Activated naive CD4-positive, alpha-beta T cell treated with anti-CD3 and anti-CD28 coated beads for 36 hours (primary cell): ENCODE measurements at regions not wholly inside any gene's neighbourhood (a gene's known extent, or its start where the extent isn't known, plus 50 kb on each side); places are given as distances from the start of the nearest gene placed in this dataset.

Experiments used
- CTCF ChIA-PET: fragments of 350-600 bp; sonication (Branson Sonifier 250); formaldehyde crosslinking; loops from one replicate; lab custom pipeline; 2021; ENCODE audit warnings: antibody characterized with exemption; lab: Charles Lee
- DNase-seq: peaks from one replicate; pipeline ENCODE4 v3.0.0-alpha.2; 2020
- H3K27ac Mint-ChIP-seq: one replicate; pipeline ENCODE4 v1.8.0; 2021; ENCODE audit warnings: mild to moderate bottlenecking, mixed read lengths
- H3K27me3 Mint-ChIP-seq: one replicate; pipeline ENCODE4 v1.8.0; 2021; ENCODE audit warnings: low read depth, mixed read lengths
- H3K36me3 Mint-ChIP-seq: one replicate; pipeline ENCODE4 v1.8.0; 2021; ENCODE audit warnings: low read depth, mixed read lengths
- H3K4me1 Mint-ChIP-seq: one replicate; pipeline ENCODE4 v1.8.0; 2021; ENCODE audit warnings: low read depth, mixed read lengths
- H3K4me3 Mint-ChIP-seq: one replicate; pipeline ENCODE4 v1.8.0; 2021; ENCODE audit warnings: mild to moderate bottlenecking, moderate library complexity, mixed read lengths
- H3K9me3 Mint-ChIP-seq: one replicate; pipeline ENCODE4 v1.8.0; 2021; ENCODE audit warnings: mixed read lengths
- intact Hi-C: fragments of 100-400 bp; cut with micrococcal nuclease; formaldehyde crosslinking; loops from one replicate; pipeline ENCODE4 v1.15.1; 2023

GRCh38 chr15:29473621-29474105 is 204.0 kb upstream of the NSMCE3 start:
- Mint-ChIP-seq H3K4me3 (no peak overlapping the region), H3K4me1 (no peaks in the 10 kb centered on the region), H3K27ac (no peak overlapping the region), H3K27me3 (peaks cover 4% of the 10 kb centered on the region), H3K9me3 (no peaks in the 10 kb centered on the region), H3K36me3 (no peaks in the 10 kb centered on the region)
- intact Hi-C loops, result no loop called here
- DNase-seq, result no peak
- CTCF ChIA-PET, result no interaction called here

GRCh38 chr15:29472901-29473445 is 203.4 kb upstream of the NSMCE3 start:
- no peak overlapping the region for H3K4me3 Mint-ChIP-seq
- H3K4me1 Mint-ChIP-seq, result no peaks in the 10 kb centered on the region
- CTCF ChIA-PET, result no interaction called here
- H3K27ac Mint-ChIP-seq, result no peak overlapping the region
- no peak for DNase-seq
- no peaks in the 10 kb centered on the region for H3K9me3 Mint-ChIP-seq
- H3K36me3 Mint-ChIP-seq, result no peaks in the 10 kb centered on the region
- intact Hi-C loops, result no loop called here
- H3K27me3 Mint-ChIP-seq, result peaks cover 4% of the 10 kb centered on the region

- Mint-ChIP-seq H3K4me3 (no peak overlapping the region), H3K36me3 (no peaks in the 10 kb centered on the region), H3K27me3 (peaks cover 4% of the 10 kb centered on the region), H3K4me1 (no peaks in the 10 kb centered on the region), H3K9me3 (no peaks in the 10 kb centered on the region), H3K27ac (no peak overlapping the region)
- CTCF ChIA-PET, result interaction anchor here (0.6 kb wide), 1 partner anchor 179 kb away, joined by 3 read pairs; no protein-coding TSS in a partner anchor
- DNase-seq, result no peak
- intact Hi-C loops, result no loop called here
These were observed 202.1 kb upstream of the NSMCE3 start for GRCh38 chr15:29471757-29472156.

GRCh38 chr15:29471306-29471705 is 201.7 kb upstream of the NSMCE3 start:
- Mint-ChIP-seq H3K4me3 (no peak overlapping the region), H3K36me3 (no peaks in the 10 kb centered on the region), H3K4me1 (no peaks in the 10 kb centered on the region), H3K27me3 (peaks cover 4% of the 10 kb centered on the region), H3K9me3 (no peaks in the 10 kb centered on the region), H3K27ac (no peak overlapping the region)
- intact Hi-C loops, result no loop called here
- CTCF ChIA-PET, result no interaction called here
- no peak for DNase-seq

GRCh38 chr15:29470794-29471193 is 201.2 kb upstream of the NSMCE3 start:
- peaks cover 7% of the 10 kb centered on the region for H3K27me3 Mint-ChIP-seq
- intact Hi-C loops, result no loop called here
- CTCF ChIA-PET, result no interaction called here

GRCh38 chr15:29470311-29470710 is 200.7 kb upstream of the NSMCE3 start:
- intact Hi-C loops, result no loop called here
- Mint-ChIP-seq H3K4me1 (no peaks in the 10 kb centered on the region), H3K27me3 (peaks cover 8% of the 10 kb centered on the region), H3K27ac (no peak overlapping the region), H3K36me3 (no peaks in the 10 kb centered on the region), H3K9me3 (no peaks in the 10 kb centered on the region), H3K4me3 (no peak overlapping the region)
- DNase-seq, result no peak
- CTCF ChIA-PET, result no interaction called here

More at GRCh38 chr15:29470794-29471193, 201.2 kb upstream of the NSMCE3 start:
- no peaks in the 10 kb centered on the region for H3K36me3 Mint-ChIP-seq
- no peak overlapping the region for H3K27ac Mint-ChIP-seq
- DNase-seq, result no peak
- no peak overlapping the region for H3K4me3 Mint-ChIP-seq
- no peaks in the 10 kb centered on the region for H3K4me1 Mint-ChIP-seq
- no peaks in the 10 kb centered on the region for H3K9me3 Mint-ChIP-seq

GRCh38 chr15:29468899-29469298 is 199.3 kb upstream of the NSMCE3 start:
- intact Hi-C loops, result no loop called here
- peaks cover 4% of the 10 kb centered on the region for H3K27me3 Mint-ChIP-seq
- H3K36me3 Mint-ChIP-seq, result no peaks in the 10 kb centered on the region
- H3K9me3 Mint-ChIP-seq, result no peaks in the 10 kb centered on the region
- H3K4me1 Mint-ChIP-seq, result no peaks in the 10 kb centered on the region
- no peak overlapping the region for H3K27ac Mint-ChIP-seq
- CTCF ChIA-PET, result no interaction called here
- H3K4me3 Mint-ChIP-seq, result no peak overlapping the region
- no peak for DNase-seq

- CTCF ChIA-PET, result no interaction called here
These were observed 197.5 kb upstream of the NSMCE3 start for GRCh38 chr15:29467091-29467490.

GRCh38 chr15:29466292-29466691 is 196.7 kb upstream of the NSMCE3 start:
- Mint-ChIP-seq H3K4me1 (no peaks in the 10 kb centered on the region), H3K4me3 (no peak overlapping the region), H3K9me3 (no peaks in the 10 kb centered on the region), H3K27ac (no peak overlapping the region), H3K27me3 (peaks cover 4% of the 10 kb centered on the region), H3K36me3 (no peaks in the 10 kb centered on the region)
- CTCF ChIA-PET, result no interaction called here
- no peak for DNase-seq
- intact Hi-C loops, result no loop called here

More at GRCh38 chr15:29467091-29467490, 197.5 kb upstream of the NSMCE3 start:
- H3K27ac Mint-ChIP-seq, result no peak overlapping the region
- H3K9me3 Mint-ChIP-seq, result no peaks in the 10 kb centered on the region
- intact Hi-C loops, result no loop called here
- DNase-seq, result no peak
- no peaks in the 10 kb centered on the region for H3K36me3 Mint-ChIP-seq
- H3K4me3 Mint-ChIP-seq, result no peak overlapping the region
- peaks cover 4% of the 10 kb centered on the region for H3K27me3 Mint-ChIP-seq
- H3K4me1 Mint-ChIP-seq, result no peaks in the 10 kb centered on the region

- H3K27me3 Mint-ChIP-seq, result peaks cover 4% of the 10 kb centered on the region
- no peak overlapping the region for H3K4me3 Mint-ChIP-seq
- no peak for DNase-seq
- H3K9me3 Mint-ChIP-seq, result no peaks in the 10 kb centered on the region
- CTCF ChIA-PET, result no interaction called here
- no peaks in the 10 kb centered on the region for H3K36me3 Mint-ChIP-seq
- intact Hi-C loops, result no loop called here
- no peaks in the 10 kb centered on the region for H3K4me1 Mint-ChIP-seq
- H3K27ac Mint-ChIP-seq, result no peak overlapping the region
These were observed 196.2 kb upstream of the NSMCE3 start for GRCh38 chr15:29465816-29466215.

- H3K27me3 Mint-ChIP-seq, result peaks cover 4% of the 10 kb centered on the region
- no peaks in the 10 kb centered on the region for H3K9me3 Mint-ChIP-seq
- intact Hi-C loops, result no loop called here
- H3K27ac Mint-ChIP-seq, result no peak overlapping the region
- H3K4me3 Mint-ChIP-seq, result no peak overlapping the region
- CTCF ChIA-PET, result no interaction called here
- DNase-seq, result no peak
- H3K36me3 Mint-ChIP-seq, result no peaks in the 10 kb centered on the region
- no peaks in the 10 kb centered on the region for H3K4me1 Mint-ChIP-seq
These were observed 195.6 kb upstream of the NSMCE3 start for GRCh38 chr15:29465196-29465595.

- H3K4me1 Mint-ChIP-seq, result no peaks in the 10 kb centered on the region
- intact Hi-C loops, result no loop called here
- H3K36me3 Mint-ChIP-seq, result no peaks in the 10 kb centered on the region
- no peak overlapping the region for H3K4me3 Mint-ChIP-seq
- CTCF ChIA-PET, result no interaction called here
- H3K9me3 Mint-ChIP-seq, result no peaks in the 10 kb centered on the region
- DNase-seq, result no peak
- H3K27me3 Mint-ChIP-seq, result peaks cover 4% of the 10 kb centered on the region
- no peak overlapping the region for H3K27ac Mint-ChIP-seq
These were observed 192.3 kb upstream of the NSMCE3 start for GRCh38 chr15:29461877-29462276.

- intact Hi-C loops, result no loop called here
- H3K27ac Mint-ChIP-seq, result no peak overlapping the region
These were observed 188.7 kb upstream of the NSMCE3 start for GRCh38 chr15:29458361-29458760.

More at GRCh38 chr15:29458361-29458760, 188.7 kb upstream of the NSMCE3 start:
- H3K27me3 Mint-ChIP-seq, result no peaks in the 10 kb centered on the region
- H3K4me1 Mint-ChIP-seq, result peaks cover 1% of the 10 kb centered on the region
- CTCF ChIA-PET, result no interaction called here
- no peaks in the 10 kb centered on the region for H3K9me3 Mint-ChIP-seq
- H3K36me3 Mint-ChIP-seq, result no peaks in the 10 kb centered on the region
- no peak for DNase-seq
- no peak overlapping the region for H3K4me3 Mint-ChIP-seq
